Peyer's patch (tissue), 4 donors: ENCODE measurements at regions not wholly inside any gene's neighbourhood (a gene's known extent, or its start where the extent isn't known, plus 50 kb on each side); places are given as distances from the start of the nearest gene placed in this dataset.

Experiments
- CTCF ChIP-seq, 6 experiments: fragments of 450-650 bp in 4 of 6; fragments of 200-600 bp in 2 of 6; sonication (generic) in 1 of 6; IDR thresholded peaks; one replicate each; pipeline ENCODE4 v1.5.1; 2017 to 2019; ENCODE audit warnings: antibody characterized with exemption in 6 of 6, mild to moderate bottlenecking in 3 of 6, moderate library complexity in 1 of 6
- POLR2A ChIP-seq, 2 donors: fragments of 450-650 bp; IDR thresholded peaks; one replicate each; pipeline ENCODE4 v1.5.1; 2017; ENCODE audit warnings: antibody characterized with exemption in 2 of 2, mild to moderate bottlenecking in 2 of 2, moderate library complexity in 2 of 2

DNA sequence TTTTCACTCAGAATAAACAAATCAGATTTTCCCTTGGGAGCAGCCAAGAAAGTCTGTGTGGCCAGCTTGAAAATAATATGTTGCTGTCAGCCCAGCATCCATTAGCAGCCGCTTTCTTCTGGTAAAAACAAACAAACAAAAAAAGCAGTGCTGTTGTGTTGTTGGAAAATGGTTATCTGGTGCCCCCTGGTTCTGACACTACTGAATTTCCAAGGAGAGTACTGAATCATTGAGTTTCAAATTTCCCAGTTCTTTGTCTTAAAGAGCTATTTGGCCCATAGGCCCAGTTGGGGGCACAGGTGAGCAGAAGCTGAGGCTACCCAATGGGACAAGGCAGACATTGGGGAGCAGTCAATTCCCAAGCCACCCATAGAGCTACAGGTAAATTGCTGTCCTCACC is 995.9 kb downstream of the UQCRFS1 start:
- no peak for TF ChIP-seq CTCF (IDR thresholded peaks at IDR 0.05)
- TF ChIP-seq POLR2A (IDR thresholded peaks at IDR 0.05), result no peak
